IMR-90 (cell line): ENCODE measurements at regions not wholly inside any gene's neighbourhood (a gene's known extent, or its start where the extent isn't known, plus 50 kb on each side); places are given as distances from the start of the nearest gene placed in this dataset.

ENCODE experiments used
- ATAC-seq: fragments of 200-7000 bp; cut with Tn5 transposase; 2 replicates; pipeline ENCODE4 v1.9.1; 2020; ENCODE audit warnings: low read depth, mild to moderate bottlenecking, moderate library complexity
- BruUV-seq: library from RNA; stranded (reverse); fragments of 400-500 nt; replicated peaks from 2 replicates; lab custom pipeline; 2021; lab: Mats Ljungman, UMichigan
- CTCF ChIA-PET: fragments of 300-600 bp; formaldehyde crosslinking; extraction: SDS; loops from one replicate; lab custom pipeline; 2021; ENCODE audit warnings: antibody characterized with exemption; lab: Yijun Ruan, JAX
- POLR2A ChIA-PET: fragments of 300-600 bp; sonication (Branson Sonifier 250); formaldehyde crosslinking; loops from one replicate; lab custom pipeline; 2022; ENCODE audit warnings: antibody characterized with exemption; ENCODE audit not compliant: unreplicated experiment; lab: Charles Lee
- DNase-seq: peaks from one replicate; pipeline ENCODE4 v3.0.0; 2013
- H2AFZ ChIP-seq: replicated peaks from 2 replicates; pipeline ENCODE3; 2013; ENCODE audit warnings: low read length, mild to moderate bottlenecking; ENCODE audit not compliant: poor library complexity
- H2AK5ac ChIP-seq: 2 replicates; pipeline ENCODE4 v1.6.1; 2013; ENCODE audit warnings: low read depth, low read length, inconsistent platforms
- H2AK9ac ChIP-seq: replicated peaks from 2 replicates; pipeline ENCODE3; 2013; ENCODE audit warnings: mild to moderate bottlenecking, low read depth, low read length, moderate library complexity; ENCODE audit not compliant: poor library complexity
- H2BK120ac ChIP-seq: 2 replicates; pipeline ENCODE4 v1.6.1; 2013; ENCODE audit warnings: low read depth, low read length, inconsistent platforms
- H2BK15ac ChIP-seq: 3 replicates; pipeline ENCODE4 v1.6.1; 2013; ENCODE audit warnings: low read depth, low read length, inconsistent platforms
- H2BK20ac ChIP-seq: 2 replicates; pipeline ENCODE4 v1.6.1; 2013; ENCODE audit warnings: low read depth, mild to moderate bottlenecking, inconsistent platforms, low read length, moderate library complexity
- H2BK5ac ChIP-seq: 2 replicates; pipeline ENCODE4 v1.6.1; 2013; ENCODE audit warnings: mild to moderate bottlenecking, low read depth, low read length, inconsistent platforms; ENCODE audit not compliant: poor library complexity, severe bottlenecking
- H3K14ac ChIP-seq: replicated peaks from 2 replicates; pipeline ENCODE4 v1.6.1; 2013; ENCODE audit warnings: low read depth, low read length, inconsistent platforms
- H3K18ac ChIP-seq: 2 replicates; pipeline ENCODE4 v1.6.1; 2013; ENCODE audit warnings: low read depth, low read length, control low read depth
- H3K23ac ChIP-seq: 2 replicates; pipeline ENCODE4 v1.6.1; 2013; ENCODE audit warnings: low read depth, low read length, inconsistent platforms
- H3K27ac ChIP-seq: 2 replicates; pipeline ENCODE4 v1.5.1; 2013; ENCODE audit warnings: mild to moderate bottlenecking, control low read depth, low read length; ENCODE audit not compliant: insufficient read depth
- H3K27me3 ChIP-seq: 2 replicates; pipeline ENCODE4 v1.6.1; 2013; ENCODE audit warnings: low read length; ENCODE audit not compliant: control insufficient read depth, insufficient read depth
- H3K36me3 ChIP-seq: 2 replicates; pipeline ENCODE4 v1.6.1; 2013; ENCODE audit warnings: low read length, mixed read lengths; ENCODE audit not compliant: control insufficient read depth, insufficient read depth
- H3K4ac ChIP-seq: 2 replicates; pipeline ENCODE4 v1.6.1; 2013; ENCODE audit warnings: low read depth, low read length, inconsistent platforms
- H3K4me1 ChIP-seq: 2 replicates; pipeline ENCODE4 v1.6.1; 2013; ENCODE audit warnings: low read length, mixed read lengths; ENCODE audit not compliant: control insufficient read depth, insufficient read depth
- H3K4me2 ChIP-seq: 2 replicates; pipeline ENCODE4 v1.6.1; 2013; ENCODE audit warnings: low read depth, mild to moderate bottlenecking, control low read depth, low read length, moderate library complexity
- H3K4me3 ChIP-seq: 2 replicates; pipeline ENCODE4 v1.5.1; 2013; ENCODE audit warnings: low read depth, mild to moderate bottlenecking, control low read depth, low read length, moderate library complexity; ENCODE audit not compliant: insufficient read depth
- H3K56ac ChIP-seq: 2 replicates; pipeline ENCODE4 v1.6.1; 2013; ENCODE audit warnings: low read length, inconsistent platforms; ENCODE audit not compliant: insufficient read depth; ENCODE audit errors: extremely low read depth
- H3K79me1 ChIP-seq, 2 experiments: 2 replicates each; pipeline ENCODE4 v1.6.1; 2013; ENCODE audit warnings: low read length in 2 of 2, inconsistent platforms in 1 of 2, low read depth in 1 of 2
- H3K9ac ChIP-seq: 2 replicates; pipeline ENCODE4 v1.6.1; 2013; ENCODE audit warnings: low read depth, low read length, control low read depth
- H3K9me1 ChIP-seq: 2 replicates; pipeline ENCODE4 v1.6.1; 2013; ENCODE audit warnings: low read length, inconsistent platforms; ENCODE audit not compliant: insufficient read depth
- H3K9me3 ChIP-seq: 2 replicates; pipeline ENCODE4 v1.6.1; 2013; ENCODE audit warnings: low read length; ENCODE audit not compliant: control insufficient read depth, insufficient read depth
- H4K20me1 ChIP-seq: 2 replicates; pipeline ENCODE4 v1.6.1; 2013; ENCODE audit warnings: low read length, inconsistent platforms; ENCODE audit not compliant: insufficient read depth
- H4K5ac ChIP-seq: 2 replicates; pipeline ENCODE4 v1.6.1; 2013; ENCODE audit warnings: mild to moderate bottlenecking, low read depth, low read length, control low read depth
- H4K8ac ChIP-seq, 2 experiments: 2 replicates each; pipeline ENCODE4 v1.6.1; 2013; ENCODE audit warnings: low read depth in 2 of 2, low read length in 2 of 2, control low read depth in 1 of 2, inconsistent platforms in 1 of 2
- H4K91ac ChIP-seq: 2 replicates; pipeline ENCODE4 v1.6.1; 2013; ENCODE audit warnings: low read depth, low read length, inconsistent platforms; ENCODE audit not compliant: insufficient read depth
- BHLHE40 ChIP-seq: fragments of 150-350 bp; IDR thresholded peaks from 2 replicates; pipeline ENCODE4 v1.6.1; 2016; ENCODE audit warnings: mild to moderate bottlenecking, low read depth, low read length
- FOS ChIP-seq: fragments of 150-350 bp; IDR thresholded peaks from 2 replicates; pipeline ENCODE4 v1.6.1; 2016; ENCODE audit warnings: low read depth, low read length
- MAFK ChIP-seq: IDR thresholded peaks from 2 replicates; pipeline ENCODE4 v1.6.1; 2012; ENCODE audit warnings: low read depth, low read length, improper control_type of control experiment
- MAZ ChIP-seq: IDR thresholded peaks from 2 replicates; pipeline ENCODE4 v1.6.1; 2012; ENCODE audit warnings: low read depth, mild to moderate bottlenecking, low read length, improper control_type of control experiment, moderate library complexity, borderline replicate concordance
- NFE2L2 ChIP-seq: fragments of 150-350 bp; IDR thresholded peaks from 2 replicates; pipeline ENCODE4 v1.6.1; 2016; ENCODE audit warnings: low read depth, mild to moderate bottlenecking, low read length
- WGBS, 2 experiments: methylation state at CpG; one replicate each; pipeline versions ENCODE4 v1.1.5 to v1.1.7; 2013; ENCODE audit warnings: missing lambda C conversion rate in 2 of 2; ENCODE audit not compliant: insufficient read length in 1 of 2; ENCODE audit errors: extremely low coverage in 2 of 2; 5-methylcytosine and 5-hydroxymethylcytosine counted together
- dilution Hi-C: fragments of 300-500 bp; cut with HindIII; formaldehyde crosslinking; loops from one replicate; pipeline ENCODE4 v1.14.3; 2018; ENCODE audit warnings: low sequenced_read_pairs; ENCODE audit not compliant: unreplicated experiment
- in situ Hi-C: fragments of 300-500 bp; cut with MboI; formaldehyde crosslinking; loops from 3 replicates; pipeline ENCODE4 v1.14.3; 2019; ENCODE audit warnings: low sequenced_read_pairs, inconsistent platforms, mixed read lengths
- intact Hi-C: fragments of 100-400 bp; cut with micrococcal nuclease; formaldehyde crosslinking; loops from 2 replicates; pipeline ENCODE4 v1.10.0; 2022
- TF ChIP-seq, protein P1 (sequence below): conservative IDR thresholded peaks from 2 replicates; pipeline ENCODE4 v1.5.1; 2012; ENCODE audit warnings: mild to moderate bottlenecking, low read depth, low read length, improper control_type of control experiment

DNA sequence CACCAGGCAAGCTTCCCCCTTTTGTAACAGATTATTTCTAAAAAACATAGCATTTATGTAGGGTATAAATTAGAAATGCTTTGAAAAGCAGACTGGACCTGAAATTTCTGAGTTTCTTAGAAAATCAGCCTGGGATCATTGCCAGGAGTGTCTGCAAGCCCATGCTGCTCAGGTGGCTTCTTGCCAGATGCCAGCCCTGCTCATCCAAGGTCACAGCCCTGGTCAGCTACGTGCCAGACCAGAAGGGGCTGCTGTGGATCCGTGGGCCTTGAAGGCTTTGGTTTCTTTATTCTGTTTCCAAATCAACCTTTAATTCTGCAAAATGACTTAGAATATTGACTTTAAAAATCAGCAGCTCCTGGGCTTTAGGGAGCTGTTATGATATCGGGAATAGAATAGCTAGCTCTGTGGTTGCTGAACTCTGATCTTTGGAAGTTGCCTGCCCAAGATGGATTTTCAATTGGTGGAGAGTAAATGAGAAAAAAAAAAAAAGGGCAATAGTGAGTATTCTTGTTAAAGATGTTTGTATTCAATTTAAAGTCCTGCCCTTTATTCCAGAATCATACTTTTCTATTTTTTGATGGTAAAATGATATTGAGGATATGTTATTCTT, 370.1 kb upstream of the ONECUT1 start:
- no peak overlapping the region for H2BK5ac ChIP-seq
- H3K27me3 ChIP-seq: no peaks in the 10 kb centered on the region
- H4K20me1 ChIP-seq: no peaks in the 10 kb centered on the region
- H2BK120ac ChIP-seq: no peak overlapping the region
- H3K18ac ChIP-seq: no peak overlapping the region
- BruUV-seq: no TSS peak
- H3K9me1 ChIP-seq: no peaks in the 10 kb centered on the region
- H4K8ac ChIP-seq: no peak overlapping the region
- H3K27ac ChIP-seq: no peak overlapping the region
- H3K9ac ChIP-seq: no peak overlapping the region
- H3K79me1 ChIP-seq: no peaks in the 10 kb centered on the region
- ATAC-seq: no peak
- H3K9me3 ChIP-seq: peaks cover 14% of the 10 kb centered on the region
- H2AK9ac ChIP-seq: no peak overlapping the region
- no peak overlapping the region for H2BK15ac ChIP-seq
- WGBS, 2 experiments: no CpG with 5 or more reads among the region's 3 CpGs
- intact Hi-C loops: no loop called here
- CTCF ChIA-PET: no interaction called here
- H3K4me2 ChIP-seq: no peak overlapping the region
- H3K4ac ChIP-seq: no peak overlapping the region
- no peak overlapping the region for H3K23ac ChIP-seq
- H2AK5ac ChIP-seq: no peak overlapping the region
- H2AFZ ChIP-seq: no peak overlapping the region
- TF ChIP-seq FOS (no peak), BHLHE40 (no peak), MAFK (no peak), NFE2L2 (no peak), MAZ (no peak)
- TF ChIP-seq, protein P1, sequence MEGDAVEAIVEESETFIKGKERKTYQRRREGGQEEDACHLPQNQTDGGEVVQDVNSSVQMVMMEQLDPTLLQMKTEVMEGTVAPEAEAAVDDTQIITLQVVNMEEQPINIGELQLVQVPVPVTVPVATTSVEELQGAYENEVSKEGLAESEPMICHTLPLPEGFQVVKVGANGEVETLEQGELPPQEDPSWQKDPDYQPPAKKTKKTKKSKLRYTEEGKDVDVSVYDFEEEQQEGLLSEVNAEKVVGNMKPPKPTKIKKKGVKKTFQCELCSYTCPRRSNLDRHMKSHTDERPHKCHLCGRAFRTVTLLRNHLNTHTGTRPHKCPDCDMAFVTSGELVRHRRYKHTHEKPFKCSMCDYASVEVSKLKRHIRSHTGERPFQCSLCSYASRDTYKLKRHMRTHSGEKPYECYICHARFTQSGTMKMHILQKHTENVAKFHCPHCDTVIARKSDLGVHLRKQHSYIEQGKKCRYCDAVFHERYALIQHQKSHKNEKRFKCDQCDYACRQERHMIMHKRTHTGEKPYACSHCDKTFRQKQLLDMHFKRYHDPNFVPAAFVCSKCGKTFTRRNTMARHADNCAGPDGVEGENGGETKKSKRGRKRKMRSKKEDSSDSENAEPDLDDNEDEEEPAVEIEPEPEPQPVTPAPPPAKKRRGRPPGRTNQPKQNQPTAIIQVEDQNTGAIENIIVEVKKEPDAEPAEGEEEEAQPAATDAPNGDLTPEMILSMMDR: no peak
- H3K14ac ChIP-seq: no peak overlapping the region
- no peak overlapping the region for H4K91ac ChIP-seq
- in situ Hi-C loops: no loop called here
- dilution Hi-C loops: no loop called here
- H3K4me1 ChIP-seq: no peaks in the 10 kb centered on the region
- no peak overlapping the region for H2BK20ac ChIP-seq
- H3K56ac ChIP-seq: no peak overlapping the region
- no peak overlapping the region for H4K5ac ChIP-seq
- no peak overlapping the region for H3K4me3 ChIP-seq
- H3K36me3 ChIP-seq: no peaks in the 10 kb centered on the region
- DNase-seq: no peak
- POLR2A ChIA-PET: no interaction called here
